HG02938 (cell line): ENCODE measurements at regions not wholly inside any gene's neighbourhood (a gene's known extent, or its start where the extent isn't known, plus 50 kb on each side); places are given as distances from the start of the nearest gene placed in this dataset.
"Not testable (repeated sequence)": the region's sequence is repeated elsewhere in the genome, so short reads cannot be mapped to it uniquely, and the experiment has no call there.

Source experiments
- ATAC-seq: cut with Tn5 transposase; IDR thresholded peaks from one replicate; pipeline ENCODE4 v1.9.1; 2021; ENCODE audit warnings: mild to moderate bottlenecking, moderate library complexity; ENCODE audit not compliant: unreplicated experiment

- no peak for ATAC-seq
Measured at GRCh38 chr2:150219861-150220260, 267.6 kb downstream of the RND3 start.

GRCh38 chr2:150215041-150215440, 272.4 kb downstream of the RND3 start:
- ATAC-seq: no peak

GRCh38 chr2:150214626-150215025, 272.8 kb downstream of the RND3 start:
- no peak for ATAC-seq

GRCh38 chr2:150212722-150213171, 274.7 kb downstream of the RND3 start:
- no peak for ATAC-seq

- ATAC-seq: no peak
Measured at GRCh38 chr2:150211164-150211631, 276.3 kb downstream of the RND3 start.

GRCh38 chr2:150209746-150210145, 277.7 kb downstream of the RND3 start:
- no peak for ATAC-seq

- no peak for ATAC-seq
Measured at GRCh38 chr2:150208689-150209088, 278.8 kb downstream of the RND3 start.

GRCh38 chr2:150207979-150208378, 279.5 kb downstream of the RND3 start:
- no peak for ATAC-seq

GRCh38 chr2:150204451-150204850, 283.0 kb downstream of the RND3 start:
- no peak for ATAC-seq

- not testable (repeated sequence) for ATAC-seq
Measured at GRCh38 chr2:150194816-150195215, 292.7 kb downstream of the RND3 start.

- ATAC-seq: no peak
Measured at GRCh38 chr2:150192701-150193100, 294.8 kb downstream of the RND3 start.

GRCh38 chr2:150191349-150191748, 296.1 kb downstream of the RND3 start:
- ATAC-seq: no peak

- no peak for ATAC-seq
Measured at GRCh38 chr2:150190546-150190945, 296.9 kb downstream of the RND3 start.

GRCh38 chr2:150188800-150189199, 298.7 kb downstream of the RND3 start:
- ATAC-seq: no peak

GRCh38 chr2:150188177-150188576, 299.3 kb downstream of the RND3 start:
- no peak for ATAC-seq

GRCh38 chr2:150182566-150183235, 304.8 kb downstream of the RND3 start:
- no peak for ATAC-seq

GRCh38 chr2:150178591-150178990, 308.9 kb downstream of the RND3 start:
- no peak for ATAC-seq

GRCh38 chr2:150174971-150175421, 312.5 kb downstream of the RND3 start:
- ATAC-seq: no peak

GRCh38 chr2:150174056-150174805, 313.2 kb downstream of the RND3 start:
- ATAC-seq: no peak

GRCh38 chr2:150171065-150171548, 316.4 kb downstream of the RND3 start:
- ATAC-seq: no peak

- ATAC-seq: no peak
Measured at GRCh38 chr2:150169237-150169629, 318.2 kb downstream of the RND3 start.
